Heart left ventricle (tissue), 13 donors: ENCODE measurements at regions not wholly inside any gene's neighbourhood (a gene's known extent, or its start where the extent isn't known, plus 50 kb on each side); places are given as distances from the start of the nearest gene placed in this dataset.

ENCODE experiments used
- CTCF ChIP-seq, 12 donors: fragments of 200-600 bp; sonication (generic) in 4 of 12; IDR thresholded peaks; one replicate each; pipeline versions ENCODE4 v1.5.0 to v1.8.0; 2018 to 2022; ENCODE audit warnings: antibody characterized with exemption in 12 of 12, mild to moderate bottlenecking in 5 of 12
- POLR2A ChIP-seq, 2 donors: fragments of 450-650 bp; IDR thresholded peaks; one replicate each; pipeline ENCODE4 v1.6.1; 2017; ENCODE audit warnings: antibody characterized with exemption in 2 of 2, mild to moderate bottlenecking in 2 of 2, moderate library complexity in 2 of 2
- donor health status: ischemic (EF 13 %, LVEDD 7.1; RV severe dilation, severe dysfunction).
- donor health status: DM: no; HTN: yes; CAD: no.
- donor health status: DM: no; HTN: no; CAD: no.
- donor health status: ischemic (EF 25% LVEDD 6.9; RV normal size, moderate dysfunction).
- donor health status: ischemic (EF 25% LVEDD 5.7; RV mildly dilated, moderate dysfunction).
- donor health status: ischemic (EF 35%, LVEDD 5.7; RV mildly dilated, moderate dysfunction).
- donor health status: nonischemic (EF 11% LVEDD 7.7; RV severe dilation, severe dysfunction).
- donor health status: DM: yes; HTN: yes; CAD: no.
- donor health status: PGD.
- donor health status: ischemic (EF 29% LVEDD 5.4; RV normal size, mild dysfunction).
- donor health status: nonischemic (EF 23%, LVEDD 6.1; RV moderate dilation, normal function).

GRCh38 chr2:219820767-219821166, 193.3 kb downstream of the SLC4A3 start:
- no peak for TF ChIP-seq CTCF (IDR thresholded peaks at IDR 0.05)
- no peak for TF ChIP-seq POLR2A (IDR thresholded peaks at IDR 0.05)
